Loucy (cell line): ENCODE measurements at regions not wholly inside any gene's neighbourhood (a gene's known extent, or its start where the extent isn't known, plus 50 kb on each side); places are given as distances from the start of the nearest gene placed in this dataset.

ENCODE experiments used
- H2AFZ ChIP-seq: fragments of 200-600 bp; sonication (generic); 2 replicates; pipeline ENCODE4 v1.6.0; 2016; ENCODE audit warnings: antibody characterized with exemption, mild to moderate bottlenecking, low read length, moderate library complexity
- H3F3A ChIP-seq: fragments of 200-600 bp; 2 replicates; pipeline ENCODE4 v1.6.0; 2016; ENCODE audit warnings: antibody characterized with exemption, low read depth, mild to moderate bottlenecking
- H3K27me3 ChIP-seq: fragments of 200-600 bp; sonication (generic); 2 replicates; pipeline ENCODE4 v1.6.1; 2014; ENCODE audit warnings: low read length, mild to moderate bottlenecking; ENCODE audit not compliant: insufficient read depth, poor library complexity, severe bottlenecking
- H3K36me3 ChIP-seq: fragments of 200-600 bp; sonication (generic); 2 replicates; pipeline ENCODE4 v1.6.1; 2016; ENCODE audit warnings: low read length; ENCODE audit not compliant: insufficient read depth
- H3K4me1 ChIP-seq: fragments of 200-600 bp; sonication (generic); 2 replicates; pipeline ENCODE4 v1.5.1; 2014; ENCODE audit warnings: low read length, mild to moderate bottlenecking; ENCODE audit not compliant: insufficient read depth, poor library complexity, severe bottlenecking
- H3K4me2 ChIP-seq: fragments of 200-600 bp; sonication (generic); 2 replicates; pipeline ENCODE4 v1.6.0; 2014; ENCODE audit warnings: antibody characterized with exemption, low read length, low read depth, mild to moderate bottlenecking; ENCODE audit not compliant: poor library complexity, severe bottlenecking
- H3K4me3 ChIP-seq: fragments of 200-600 bp; sonication (generic); 2 replicates; pipeline ENCODE4 v1.5.1; 2014; ENCODE audit warnings: low read length, mild to moderate bottlenecking, mixed read lengths; ENCODE audit not compliant: poor library complexity, severe bottlenecking
- H3K79me2 ChIP-seq: fragments of 200-600 bp; sonication (generic); 2 replicates; pipeline ENCODE4 v1.6.1; 2014; ENCODE audit warnings: low read length; ENCODE audit not compliant: insufficient read depth
- H3K9ac ChIP-seq: fragments of 200-600 bp; sonication (generic); 2 replicates; pipeline ENCODE4 v1.6.0; 2014; ENCODE audit warnings: mild to moderate bottlenecking, low read depth, low read length, moderate library complexity; ENCODE audit not compliant: poor library complexity, severe bottlenecking
- H3K9me2 ChIP-seq: fragments of 200-600 bp; sonication (generic); replicated peaks from 2 replicates; pipeline ENCODE4 v1.6.1; 2016; ENCODE audit warnings: low read depth, low read length, mixed read lengths
- H3K9me3 ChIP-seq: fragments of 200-600 bp; sonication (generic); 2 replicates; pipeline ENCODE4 v1.6.1; 2014; ENCODE audit warnings: mild to moderate bottlenecking, antibody characterized with exemption, low read length, low read depth; ENCODE audit not compliant: insufficient read depth
- H4K20me1 ChIP-seq: fragments of 200-600 bp; sonication (generic); 2 replicates; pipeline ENCODE4 v1.6.0; 2014; ENCODE audit warnings: antibody characterized with exemption, low read length, mild to moderate bottlenecking; ENCODE audit not compliant: insufficient read depth, poor library complexity, severe bottlenecking
- CTCF ChIP-seq: fragments of 200-600 bp; sonication (generic); conservative IDR thresholded peaks from 2 replicates; pipeline ENCODE4 v1.5.1; 2014; ENCODE audit warnings: mild to moderate bottlenecking, antibody characterized with exemption, low read length
- EZH2phosphoT487 ChIP-seq: fragments of 200-600 bp; IDR thresholded peaks from 2 replicates; pipeline ENCODE4 v1.6.1; 2018; ENCODE audit warnings: antibody characterized with exemption, mild to moderate bottlenecking, moderate library complexity, borderline replicate concordance

GRCh38 chr10:128518000-128518399 lies 391.8 kb upstream of the MKI67 start:
- no peak overlapping the region for H2AFZ ChIP-seq

DNA sequence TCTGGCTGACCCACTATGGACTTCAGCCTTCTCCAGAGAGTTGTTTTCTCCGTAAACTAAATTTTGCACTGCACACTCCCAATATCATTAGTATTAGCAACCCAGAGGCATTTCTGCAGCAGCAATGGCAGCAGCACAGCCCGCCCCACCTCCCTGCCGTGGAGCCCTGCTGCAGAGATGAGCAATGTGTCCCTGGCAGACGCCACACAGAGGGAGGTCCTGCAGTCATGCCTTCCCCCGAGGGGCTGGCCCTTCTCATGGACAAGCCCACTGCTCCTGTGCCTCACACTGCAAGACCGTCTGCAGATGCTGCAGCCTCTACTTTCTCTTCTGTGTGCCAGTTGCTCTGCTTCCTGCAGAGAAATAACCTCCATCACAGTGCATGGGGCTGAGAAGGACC lies 393.4 kb upstream of the MKI67 start:
- H3K9me3 ChIP-seq = no peaks in the 10 kb centered on the region

More at GRCh38 chr10:128518000-128518399, 391.8 kb upstream of the MKI67 start:
- Histone ChIP-seq H3F3A (no peaks in the 10 kb centered on the region), H3K9ac (no peak overlapping the region), H3K36me3 (no peaks in the 10 kb centered on the region), H3K9me3 (no peaks in the 10 kb centered on the region), H3K9me2 (no peaks in the 10 kb centered on the region), H3K4me1 (no peaks in the 10 kb centered on the region), H4K20me1 (no peaks in the 10 kb centered on the region), H3K27me3 (no peaks in the 10 kb centered on the region), H3K79me2 (no peaks in the 10 kb centered on the region), H3K4me3 (no peak overlapping the region), H3K4me2 (no peak overlapping the region)
- TF ChIP-seq EZH2phosphoT487 = no peak
- no peak for TF ChIP-seq CTCF

DNA sequence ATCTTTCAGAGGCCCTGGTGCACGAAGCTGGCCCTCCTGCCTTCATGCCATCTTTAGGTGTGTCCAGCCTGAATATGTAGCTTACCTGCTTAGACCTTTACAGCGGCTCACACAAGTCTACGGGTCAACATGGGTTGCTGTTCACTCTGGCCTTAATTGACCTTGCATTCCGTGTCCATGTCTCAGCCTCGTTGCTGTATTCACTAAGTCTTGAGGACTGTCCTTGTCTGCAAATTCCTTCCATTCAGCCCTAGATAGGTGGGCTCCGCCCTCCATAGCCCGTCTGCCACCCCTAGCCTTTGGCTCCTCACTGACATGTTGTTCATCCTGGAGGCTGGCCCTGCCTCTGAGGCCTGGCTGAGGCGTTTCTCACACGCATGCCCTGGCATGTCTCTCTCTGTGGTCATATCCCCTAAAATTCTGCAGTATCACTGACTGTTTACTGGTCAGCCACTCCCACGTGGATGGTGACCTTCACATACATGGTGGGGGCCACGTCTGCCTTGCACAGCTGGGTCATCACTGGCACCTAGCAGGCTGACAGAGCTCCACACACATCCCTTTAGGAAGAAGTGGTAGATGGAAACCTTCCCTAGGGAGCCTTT lies 394.1 kb upstream of the MKI67 start:
- no peak overlapping the region for H3K4me2 ChIP-seq
- no peaks in the 10 kb centered on the region for H3K36me3 ChIP-seq
- H3K9ac ChIP-seq = no peak overlapping the region
- no peak overlapping the region for H2AFZ ChIP-seq
- no peaks in the 10 kb centered on the region for H3F3A ChIP-seq
- H4K20me1 ChIP-seq = no peaks in the 10 kb centered on the region
- no peak overlapping the region for H3K4me3 ChIP-seq
- H3K27me3 ChIP-seq = no peaks in the 10 kb centered on the region
- no peaks in the 10 kb centered on the region for H3K4me1 ChIP-seq
- no peaks in the 10 kb centered on the region for H3K79me2 ChIP-seq
- TF ChIP-seq EZH2phosphoT487 (no peak), CTCF (no peak)
- H3K9me2 ChIP-seq = no peaks in the 10 kb centered on the region
- H3K9me3 ChIP-seq = no peaks in the 10 kb centered on the region

More for the DNA sequence above, 393.4 kb upstream of the MKI67 start:
- Histone ChIP-seq H3K4me1 (no peaks in the 10 kb centered on the region), H3K79me2 (no peaks in the 10 kb centered on the region), H3K4me2 (no peak overlapping the region), H3K36me3 (no peaks in the 10 kb centered on the region), H4K20me1 (no peaks in the 10 kb centered on the region), H3K9me2 (no peaks in the 10 kb centered on the region), H3K4me3 (no peak overlapping the region), H3F3A (no peaks in the 10 kb centered on the region), H2AFZ (no peak overlapping the region), H3K27me3 (no peaks in the 10 kb centered on the region), H3K9ac (no peak overlapping the region)
- TF ChIP-seq CTCF = no peak
- no peak for TF ChIP-seq EZH2phosphoT487
